GM12875 (cell line): ENCODE measurements at regions not wholly inside any gene's neighbourhood (a gene's known extent, or its start where the extent isn't known, plus 50 kb on each side); places are given as distances from the start of the nearest gene placed in this dataset.

Source experiments
- H3K4me3 ChIP-seq: one replicate; pipeline ENCODE4 v1.5.1; 2011; ENCODE audit warnings: low read depth, low read length, control low read depth
- TF ChIP-seq, protein P1 (sequence below): IDR thresholded peaks from 2 replicates; pipeline ENCODE4 v1.5.1; 2011; ENCODE audit warnings: low read depth, mild to moderate bottlenecking, control low read depth, inconsistent platforms, low read length, moderate library complexity, borderline replicate concordance; ENCODE audit not compliant: insufficient read depth

DNA sequence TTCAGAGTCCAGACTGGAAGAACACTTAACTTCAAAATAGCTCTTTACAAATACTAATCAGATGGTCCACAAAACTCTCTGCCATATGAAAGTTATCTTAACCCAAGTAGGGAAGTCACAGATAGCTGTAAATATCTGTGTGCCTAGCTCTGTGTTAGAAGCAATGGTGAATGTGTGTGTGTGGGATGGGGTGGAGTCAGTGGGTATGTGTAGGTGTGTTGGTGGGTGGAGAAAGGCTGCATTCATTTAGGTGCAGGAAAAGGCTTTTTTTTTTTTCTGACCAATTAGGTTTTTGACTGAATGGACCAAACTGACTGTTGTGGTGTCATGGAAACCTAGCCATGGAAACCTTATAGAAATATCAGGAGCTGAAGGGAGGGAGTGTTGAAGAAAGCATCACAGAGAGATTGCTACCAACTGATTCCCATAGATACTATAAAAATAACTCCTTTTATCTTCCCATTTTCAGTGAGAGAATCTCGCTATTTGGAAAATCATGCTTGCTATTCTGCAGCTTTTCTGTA, 156.2 kb upstream of the NR3C1 start:
- no peak overlapping the region for H3K4me3 ChIP-seq
- TF ChIP-seq, protein P1, sequence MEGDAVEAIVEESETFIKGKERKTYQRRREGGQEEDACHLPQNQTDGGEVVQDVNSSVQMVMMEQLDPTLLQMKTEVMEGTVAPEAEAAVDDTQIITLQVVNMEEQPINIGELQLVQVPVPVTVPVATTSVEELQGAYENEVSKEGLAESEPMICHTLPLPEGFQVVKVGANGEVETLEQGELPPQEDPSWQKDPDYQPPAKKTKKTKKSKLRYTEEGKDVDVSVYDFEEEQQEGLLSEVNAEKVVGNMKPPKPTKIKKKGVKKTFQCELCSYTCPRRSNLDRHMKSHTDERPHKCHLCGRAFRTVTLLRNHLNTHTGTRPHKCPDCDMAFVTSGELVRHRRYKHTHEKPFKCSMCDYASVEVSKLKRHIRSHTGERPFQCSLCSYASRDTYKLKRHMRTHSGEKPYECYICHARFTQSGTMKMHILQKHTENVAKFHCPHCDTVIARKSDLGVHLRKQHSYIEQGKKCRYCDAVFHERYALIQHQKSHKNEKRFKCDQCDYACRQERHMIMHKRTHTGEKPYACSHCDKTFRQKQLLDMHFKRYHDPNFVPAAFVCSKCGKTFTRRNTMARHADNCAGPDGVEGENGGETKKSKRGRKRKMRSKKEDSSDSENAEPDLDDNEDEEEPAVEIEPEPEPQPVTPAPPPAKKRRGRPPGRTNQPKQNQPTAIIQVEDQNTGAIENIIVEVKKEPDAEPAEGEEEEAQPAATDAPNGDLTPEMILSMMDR = no peak

DNA sequence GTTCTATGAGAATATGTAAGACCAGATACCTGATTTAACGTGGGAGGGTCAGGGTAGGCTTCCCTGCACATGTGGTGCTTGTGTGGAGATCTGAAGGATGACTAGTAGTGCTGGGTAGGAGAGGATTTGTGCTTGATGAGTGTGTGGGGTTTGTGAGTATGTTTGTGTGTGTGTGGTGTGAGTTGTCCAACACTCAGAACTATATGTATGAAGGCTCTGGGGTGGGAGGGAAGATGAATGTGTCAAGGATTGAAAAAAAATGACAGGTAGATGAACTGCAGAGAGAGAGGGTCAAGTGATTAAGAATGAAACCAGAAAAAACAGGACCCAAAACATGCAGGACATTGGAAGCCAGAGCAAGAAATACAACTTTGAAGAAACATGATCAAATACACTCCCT, 154.6 kb upstream of the NR3C1 start:
- TF ChIP-seq, protein P1 = no peak
- no peak overlapping the region for H3K4me3 ChIP-seq

DNA sequence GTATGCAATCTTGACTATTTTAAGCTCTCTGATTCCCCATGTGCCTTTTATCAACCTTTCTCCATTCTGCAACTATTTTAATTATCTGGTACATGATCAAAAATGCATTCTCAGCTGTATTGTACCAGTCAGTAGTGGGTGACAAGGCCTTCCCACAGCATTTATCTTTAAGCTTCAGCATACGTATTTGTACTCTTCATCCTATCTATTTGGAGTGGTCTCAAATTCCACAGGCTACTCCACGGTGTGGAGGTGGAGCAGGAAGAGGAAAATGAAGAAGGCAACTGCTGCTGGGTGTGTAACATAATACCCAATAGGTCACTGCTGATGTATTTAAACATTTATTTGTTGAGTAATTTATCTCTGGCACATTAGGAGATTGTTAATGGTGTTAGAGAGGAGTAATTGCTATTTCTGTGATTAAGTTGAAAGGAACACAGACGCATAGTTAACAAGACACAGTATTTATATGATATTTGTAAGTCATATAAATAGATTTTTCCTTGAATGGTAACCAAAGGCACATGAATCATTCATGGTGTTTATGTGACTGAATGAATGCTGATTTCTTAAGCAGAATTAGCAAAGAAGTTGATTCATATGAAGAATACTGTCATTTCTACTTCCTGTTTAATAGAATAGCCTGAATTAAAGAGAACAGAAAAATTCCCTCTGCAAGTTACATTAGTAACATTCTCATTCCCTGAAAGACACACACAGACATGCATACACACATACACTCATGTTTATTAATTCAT, 153.8 kb upstream of the NR3C1 start:
- TF ChIP-seq, protein P1 = no peak

DNA sequence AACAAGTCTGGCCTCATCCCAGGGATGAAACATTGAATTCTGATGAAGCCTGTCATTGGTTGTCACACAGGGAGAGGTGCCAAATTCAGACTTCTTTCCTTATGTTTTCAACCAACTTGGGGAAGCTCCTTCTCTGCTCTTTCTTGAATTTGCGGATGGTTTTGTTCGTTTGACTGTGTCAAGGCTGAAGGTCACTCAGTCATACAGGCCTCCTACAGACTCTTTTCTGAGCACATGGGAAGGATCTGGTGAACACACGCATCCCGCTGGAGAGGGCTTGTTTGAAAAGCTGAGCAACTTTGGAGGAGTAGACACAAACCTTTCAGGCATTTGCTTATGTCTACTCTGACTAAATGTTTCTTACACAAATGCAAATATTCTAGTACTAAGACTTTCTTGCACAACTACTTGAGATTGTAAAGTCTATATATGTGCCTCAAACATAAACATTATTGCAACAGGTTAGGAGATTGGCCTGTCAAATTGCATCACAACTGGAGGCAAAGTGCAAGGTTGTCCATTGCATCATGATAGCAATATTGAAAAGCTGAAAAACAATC, 151.5 kb upstream of the NR3C1 start:
- TF ChIP-seq, protein P1 = no peak

More for the DNA sequence above, 153.8 kb upstream of the NR3C1 start:
- no peak overlapping the region for H3K4me3 ChIP-seq

DNA sequence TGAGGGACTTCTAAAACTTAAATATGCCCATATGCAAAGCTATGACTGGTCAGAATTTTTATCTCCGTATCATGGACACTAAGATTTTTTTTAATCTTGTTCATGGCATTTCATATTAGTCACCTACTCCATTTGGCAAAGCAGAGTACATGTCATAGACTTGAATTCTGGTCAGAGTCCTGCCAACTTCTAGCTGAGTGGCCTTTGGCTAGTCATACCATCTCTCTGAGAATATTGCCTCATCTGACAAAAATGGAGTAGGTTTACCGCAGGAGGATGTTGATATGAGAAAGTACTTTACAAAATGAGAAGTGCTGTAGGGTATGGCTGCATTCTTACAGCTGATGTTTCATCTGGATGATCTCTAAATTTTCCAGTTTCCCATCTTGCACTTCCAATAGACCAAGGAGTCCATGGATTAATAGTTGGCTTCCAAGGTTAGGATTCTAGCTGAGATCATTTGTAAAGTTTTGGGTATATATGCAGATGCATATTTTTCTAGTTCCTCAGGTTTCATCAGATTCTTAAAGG, 150.8 kb upstream of the NR3C1 start:
- TF ChIP-seq, protein P1 = no peak
- H3K4me3 ChIP-seq = no peak overlapping the region

More for the DNA sequence above, 151.5 kb upstream of the NR3C1 start:
- no peak overlapping the region for H3K4me3 ChIP-seq

DNA sequence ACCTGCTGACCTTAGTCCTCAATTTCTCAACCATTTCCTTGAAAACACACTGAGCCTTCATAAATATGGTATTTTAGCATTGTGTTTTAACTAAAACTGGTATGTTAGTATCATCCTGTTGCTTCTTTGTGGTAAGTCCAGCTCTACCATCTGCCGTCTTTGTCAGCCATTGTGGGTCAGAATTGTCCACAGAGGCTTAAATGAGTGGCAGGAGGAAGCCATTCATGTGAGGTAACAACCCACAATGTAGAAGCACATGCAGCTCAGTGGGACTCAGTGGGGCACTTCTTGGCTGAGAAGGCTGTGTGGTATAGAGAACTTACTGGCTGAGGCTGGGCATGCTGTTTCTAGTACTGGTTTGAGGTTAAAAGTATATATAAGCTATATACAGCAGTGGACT, 149.2 kb upstream of the NR3C1 start:
- no peak overlapping the region for H3K4me3 ChIP-seq
- TF ChIP-seq, protein P1 = no peak
